H9 (cell line): ENCODE measurements at regions not wholly inside any gene's neighbourhood (a gene's known extent, or its start where the extent isn't known, plus 50 kb on each side); places are given as distances from the start of the nearest gene placed in this dataset.

Source experiments
- DNase-seq: peaks from one replicate; pipeline ENCODE4 v3.0.0-alpha.2; 2017
- H2AFZ ChIP-seq: one replicate; pipeline ENCODE4 v1.6.1; 2013; ENCODE audit warnings: mild to moderate bottlenecking, low read length, control low read depth, moderate library complexity
- H2AK5ac ChIP-seq: 2 replicates; pipeline ENCODE4 v1.6.1; 2013; ENCODE audit warnings: low read length, control low read depth, mixed read lengths; ENCODE audit not compliant: insufficient read length
- H2BK120ac ChIP-seq: one replicate; pipeline ENCODE4 v1.6.1; 2013; ENCODE audit warnings: low read depth, mild to moderate bottlenecking, low read length, control low read depth, inconsistent platforms; ENCODE audit not compliant: poor library complexity, severe bottlenecking
- H2BK12ac ChIP-seq: 2 replicates; pipeline ENCODE4 v1.6.1; 2013; ENCODE audit warnings: low read length, control low read depth, mixed read lengths, low read depth; ENCODE audit not compliant: insufficient read length
- H2BK15ac ChIP-seq: 2 replicates; pipeline ENCODE4 v1.6.1; 2013; ENCODE audit warnings: low read depth, low read length, control low read depth
- H2BK20ac ChIP-seq: one replicate; pipeline ENCODE4 v1.6.1; 2013; ENCODE audit warnings: low read depth, mild to moderate bottlenecking, low read length, control low read depth, inconsistent platforms; ENCODE audit not compliant: poor library complexity, severe bottlenecking
- H2BK5ac ChIP-seq: 2 replicates; pipeline ENCODE4 v1.6.1; 2013; ENCODE audit warnings: low read length, control low read depth, mixed read lengths; ENCODE audit not compliant: insufficient read length
- H3K14ac ChIP-seq: 2 replicates; pipeline ENCODE4 v1.6.1; 2013; ENCODE audit warnings: low read length, control low read depth; ENCODE audit not compliant: insufficient read depth
- H3K18ac ChIP-seq: 2 replicates; pipeline ENCODE4 v1.6.1; 2013; ENCODE audit warnings: low read depth, mild to moderate bottlenecking, mixed read lengths, low read length, control low read depth; ENCODE audit not compliant: insufficient read length
- H3K23ac ChIP-seq: 2 replicates; pipeline ENCODE4 v1.6.1; 2013; ENCODE audit warnings: low read length, control low read depth, mixed read lengths, low read depth; ENCODE audit not compliant: insufficient read length
- H3K23me2 ChIP-seq: 2 replicates; pipeline ENCODE4 v1.6.1; 2013; ENCODE audit warnings: low read depth, mild to moderate bottlenecking, mixed read lengths, low read length, control low read depth; ENCODE audit not compliant: insufficient read length, poor library complexity, severe bottlenecking
- H3K27ac ChIP-seq: 2 replicates; pipeline ENCODE4 v1.5.1; 2013; ENCODE audit warnings: low read length, control low read depth, mixed read lengths, low read depth; ENCODE audit not compliant: insufficient read length
- H3K27me3 ChIP-seq: 2 replicates; pipeline ENCODE4 v1.6.1; 2013; ENCODE audit warnings: low read length, control low read depth, inconsistent platforms; ENCODE audit not compliant: insufficient read depth
- H3K4ac ChIP-seq: 2 replicates; pipeline ENCODE4 v1.6.1; 2013; ENCODE audit warnings: low read depth, mild to moderate bottlenecking, control low read depth, inconsistent platforms, low read length, moderate library complexity
- H3K4me1 ChIP-seq: 2 replicates; pipeline ENCODE4 v1.6.1; 2013; ENCODE audit warnings: low read length, control low read depth, inconsistent platforms; ENCODE audit not compliant: insufficient read depth
- H3K4me2 ChIP-seq: 2 replicates; pipeline ENCODE4 v1.6.1; 2013; ENCODE audit warnings: low read length, control low read depth, mixed read lengths; ENCODE audit not compliant: insufficient read length, insufficient read depth
- H3K56ac ChIP-seq: 2 replicates; pipeline ENCODE4 v1.6.1; 2013; ENCODE audit warnings: low read depth, mild to moderate bottlenecking, mixed read lengths, low read length, control low read depth; ENCODE audit not compliant: insufficient read length
- H3K79me1 ChIP-seq: 2 replicates; pipeline ENCODE4 v1.6.1; 2013; ENCODE audit warnings: low read depth, mild to moderate bottlenecking, moderate library complexity, low read length, control low read depth, inconsistent platforms; ENCODE audit not compliant: insufficient read depth, poor library complexity, severe bottlenecking
- H3K79me2 ChIP-seq: 2 replicates; pipeline ENCODE4 v1.6.1; 2013; ENCODE audit warnings: low read length, control low read depth, inconsistent platforms; ENCODE audit not compliant: insufficient read depth
- H3K9ac ChIP-seq: 2 replicates; pipeline ENCODE4 v1.6.1; 2013; ENCODE audit warnings: low read length, control low read depth, mixed read lengths; ENCODE audit not compliant: insufficient read length; ENCODE audit errors: extremely low read depth
- H3K9me3 ChIP-seq: one replicate; pipeline ENCODE4 v1.6.1; 2013; ENCODE audit warnings: low read depth, low read length, inconsistent platforms; ENCODE audit not compliant: control insufficient read depth
- H3T11ph ChIP-seq: one replicate; pipeline ENCODE4 v1.6.1; 2013; ENCODE audit warnings: mild to moderate bottlenecking, low read length, control low read depth, inconsistent platforms
- H4K20me1 ChIP-seq: one replicate; pipeline ENCODE4 v1.6.1; 2013; ENCODE audit not compliant: control insufficient read depth, insufficient read length, insufficient read depth
- H4K5ac ChIP-seq: 2 replicates; pipeline ENCODE4 v1.6.1; 2013; ENCODE audit warnings: low read depth, mild to moderate bottlenecking, mixed read lengths, low read length, control low read depth; ENCODE audit not compliant: insufficient read length
- H4K8ac ChIP-seq: replicated peaks from 2 replicates; pipeline ENCODE4 v1.6.1; 2013; ENCODE audit warnings: low read length, control low read depth, mixed read lengths, low read depth; ENCODE audit not compliant: insufficient read length
- H4K91ac ChIP-seq: 2 replicates; pipeline ENCODE4 v1.6.1; 2013; ENCODE audit warnings: low read depth, mild to moderate bottlenecking, moderate library complexity, mixed read lengths, low read length, control low read depth; ENCODE audit not compliant: insufficient read length
- H3K27ac Mint-ChIP-seq, 3 experiments: 2 replicates in 2 of 3; 3 replicates in 1 of 3; pipeline ENCODE4 v1.8.0; 2020 to 2021; ENCODE audit warnings: mixed read lengths in 3 of 3, mild to moderate bottlenecking in 1 of 3, moderate library complexity in 1 of 3
- H3K27me3 Mint-ChIP-seq: 2 replicates; pipeline ENCODE4 v1.8.0; 2021; ENCODE audit warnings: low read depth, mild to moderate bottlenecking, moderate library complexity, mixed read lengths
- H3K36me3 Mint-ChIP-seq, 3 experiments: 2 replicates in 2 of 3; 3 replicates in 1 of 3; pipeline ENCODE4 v1.8.0; 2020 to 2021; ENCODE audit warnings: low read depth in 3 of 3, mixed read lengths in 3 of 3; ENCODE audit not compliant: insufficient read depth in 1 of 3
- H3K4me1 Mint-ChIP-seq, 2 experiments: 2 replicates each; pipeline ENCODE4 v1.8.0; 2020; ENCODE audit warnings: mixed read lengths in 2 of 2
- H3K4me3 Mint-ChIP-seq, 2 experiments: 2 replicates in 1 of 2; 3 replicates in 1 of 2; pipeline ENCODE4 v1.8.0; 2020 to 2021; ENCODE audit warnings: mild to moderate bottlenecking in 2 of 2, mixed read lengths in 2 of 2, moderate library complexity in 1 of 2
- H3K9me3 Mint-ChIP-seq, 2 experiments: 2 replicates in 1 of 2; 3 replicates in 1 of 2; pipeline ENCODE4 v1.8.0; 2020; ENCODE audit warnings: mild to moderate bottlenecking in 2 of 2, mixed read lengths in 2 of 2, moderate library complexity in 1 of 2
- CTCF ChIP-seq: fragments of 200-600 bp; sonication (generic); conservative IDR thresholded peaks from 3 replicates; pipeline ENCODE4 v1.8.0; 2021; ENCODE audit warnings: antibody characterized with exemption, mild to moderate bottlenecking
- WGBS: extraction: QIAGEN DNeasy Blood & Tissue Kit; methylation state at CpG from one replicate; pipeline ENCODE4 v1.1.7; 2013; ENCODE audit warnings: missing lambda C conversion rate, low lambda C conversion rate, mixed read lengths; ENCODE audit not compliant: insufficient read length; ENCODE audit errors: extremely low coverage; 5-methylcytosine and 5-hydroxymethylcytosine counted together

GRCh38 chr1:214739621-214740238 lies 136.7 kb downstream of the CENPF start:
- no peak for DNase-seq
- Mint-ChIP-seq H3K27ac (no peak overlapping the region), H3K27me3 (no peaks in the 10 kb centered on the region), H3K9me3 (no peaks in the 10 kb centered on the region), H3K4me1 (peaks cover 4 to 5% of the 10 kb centered on the region in 2 experiments), H3K36me3 (no peaks in the 10 kb centered on the region), H3K4me3 (no peak overlapping the region)
- Histone ChIP-seq H3T11ph (no peak overlapping the region), H3K4me2 (no peak overlapping the region), H2BK120ac (no peak overlapping the region), H2BK12ac (no peak overlapping the region), H3K79me1 (no peaks in the 10 kb centered on the region), H2AFZ (no peak overlapping the region), H3K9me3 (no peaks in the 10 kb centered on the region), H4K91ac (no peak overlapping the region), H3K56ac (no peak overlapping the region), H2BK20ac (no peak overlapping the region), H2AK5ac (no peak overlapping the region), H2BK15ac (no peak overlapping the region), H4K20me1 (no peaks in the 10 kb centered on the region), H4K8ac (no peak overlapping the region), H3K27ac (no peak overlapping the region), H3K23me2 (no peaks in the 10 kb centered on the region), H3K4ac (no peak overlapping the region), H4K5ac (no peak overlapping the region), H3K27me3 (no peaks in the 10 kb centered on the region), H3K79me2 (no peaks in the 10 kb centered on the region), H3K23ac (no peak overlapping the region), H3K9ac (no peak overlapping the region), H3K18ac (no peak overlapping the region), H2BK5ac (no peak overlapping the region), H3K14ac (no peak overlapping the region), H3K4me1 (no peaks in the 10 kb centered on the region)
- TF ChIP-seq CTCF, result no peak
- no CpG with 5 or more reads among the region's 1 CpG for WGBS
